OCI-LY3 (cell line): ENCODE measurements at regions not wholly inside any gene's neighbourhood (a gene's known extent, or its start where the extent isn't known, plus 50 kb on each side); places are given as distances from the start of the nearest gene placed in this dataset.
"Not testable (repeated sequence)": the region's sequence is repeated elsewhere in the genome, so short reads cannot be mapped to it uniquely, and the experiment has no call there.

ENCODE experiments used
- CTCF ChIP-seq: fragments of 200-600, 300-600 bp; sonication (generic); IDR thresholded peaks from 2 replicates; pipeline ENCODE4 v1.5.1; 2014; ENCODE audit warnings: antibody characterized with exemption, low read length, low read depth
- EZH2phosphoT487 ChIP-seq: fragments of 200-600 bp; shearing (Covaris generic); IDR thresholded peaks from 2 replicates; pipeline ENCODE4 v1.6.1; 2018; ENCODE audit warnings: antibody characterized with exemption, mixed run types, low read depth

- not testable (repeated sequence) for TF ChIP-seq CTCF, EZH2phosphoT487
Observed at GRCh38 chr20:29447517-29448484, 1809.7 kb upstream of the DEFB115 start.
